NT2/D1 (cell line): ENCODE measurements at regions not wholly inside any gene's neighbourhood (a gene's known extent, or its start where the extent isn't known, plus 50 kb on each side); places are given as distances from the start of the nearest gene placed in this dataset.

Source experiments
- YY1 ChIP-seq: IDR thresholded peaks from 2 replicates; pipeline ENCODE4 v1.6.1; 2011; ENCODE audit not compliant: insufficient read length, insufficient read depth
- ZNF274 ChIP-seq: IDR thresholded peaks from 2 replicates; pipeline ENCODE4 v1.6.1; 2011; ENCODE audit warnings: mild to moderate bottlenecking, low read depth, low read length

GRCh38 chr13:100940658-100941057 is 266.1 kb upstream of the TMTC4 start:
- TF ChIP-seq YY1, result no peak
- TF ChIP-seq ZNF274, result no peak
